Liver (tissue), 8 donors: ENCODE measurements at regions not wholly inside any gene's neighbourhood (a gene's known extent, or its start where the extent isn't known, plus 50 kb on each side); places are given as distances from the start of the nearest gene placed in this dataset.

Source experiments
- DNase-seq: peaks from one replicate; pipeline ENCODE4 v3.0.0-alpha.2; 2017; ENCODE audit warnings: low spot score
- H3K27ac ChIP-seq, 2 donors: one replicate each; pipeline ENCODE4 v1.7.0; 2013; ENCODE audit warnings: inconsistent platforms in 2 of 2, low read length in 2 of 2, control low read depth in 1 of 2, low read depth in 1 of 2, mild to moderate bottlenecking in 1 of 2
- H3K27me3 ChIP-seq, 4 donors: one replicate each; pipeline versions ENCODE4 v1.6.1 to v1.7.0; 2013; ENCODE audit warnings: low read length in 3 of 4, inconsistent platforms in 1 of 4, mild to moderate bottlenecking in 1 of 4, moderate library complexity in 1 of 4; ENCODE audit not compliant: control insufficient read depth in 4 of 4, insufficient read depth in 4 of 4
- H3K36me3 ChIP-seq, 4 donors: one replicate each; pipeline versions ENCODE4 v1.6.1 to v1.7.0; 2013; ENCODE audit warnings: low read length in 3 of 4, mild to moderate bottlenecking in 3 of 4, low read depth in 1 of 4, moderate library complexity in 1 of 4; ENCODE audit not compliant: control insufficient read depth in 4 of 4, insufficient read depth in 3 of 4
- H3K4me1 ChIP-seq, 4 donors: one replicate each; pipeline versions ENCODE4 v1.6.1 to v1.7.0; 2013; ENCODE audit warnings: low read length in 3 of 4, mild to moderate bottlenecking in 3 of 4, moderate library complexity in 1 of 4; ENCODE audit not compliant: control insufficient read depth in 4 of 4, insufficient read depth in 4 of 4
- H3K4me3 ChIP-seq, 3 donors: one replicate each; pipeline versions ENCODE4 v1.6.1 to v1.7.0; 2013; ENCODE audit warnings: low read length in 3 of 3, control low read depth in 1 of 3, low read depth in 1 of 3, mild to moderate bottlenecking in 1 of 3
- H3K9ac ChIP-seq, 2 donors: one replicate each; pipeline ENCODE4 v1.7.0; 2013; ENCODE audit warnings: low read length in 2 of 2, mild to moderate bottlenecking in 2 of 2, moderate library complexity in 2 of 2, control low read depth in 1 of 2, low read depth in 1 of 2
- H3K9me3 ChIP-seq, 4 donors: one replicate each; pipeline versions ENCODE4 v1.6.1 to v1.7.0; 2013; ENCODE audit warnings: low read length in 3 of 4; ENCODE audit not compliant: control insufficient read depth in 4 of 4
- EGR1 ChIP-seq, 2 donors: IDR thresholded peaks; 2 replicates each; pipeline ENCODE4 v1.6.1; 2016 to 2018; ENCODE audit warnings: antibody characterized with exemption in 2 of 2, low read depth in 2 of 2
- FOXA1 ChIP-seq: IDR thresholded peaks from 2 replicates; pipeline ENCODE4 v1.6.1; 2016; ENCODE audit warnings: antibody characterized with exemption
- FOXA2 ChIP-seq: IDR thresholded peaks from 2 replicates; pipeline ENCODE4 v1.6.1; 2016; ENCODE audit warnings: antibody characterized with exemption
- GABPA ChIP-seq, 2 donors: IDR thresholded peaks in 1 of 2; conservative IDR thresholded peaks in 1 of 2; 2 replicates each; pipeline ENCODE4 v1.6.1; 2016; ENCODE audit warnings: antibody characterized with exemption in 2 of 2, mild to moderate bottlenecking in 1 of 2, moderate library complexity in 1 of 2
- HNF4A ChIP-seq, 2 donors: conservative IDR thresholded peaks; 2 replicates each; pipeline ENCODE4 v1.6.1; 2016; ENCODE audit warnings: antibody characterized with exemption in 2 of 2, mild to moderate bottlenecking in 2 of 2
- HNF4G ChIP-seq: IDR thresholded peaks from 2 replicates; pipeline ENCODE4 v1.6.1; 2016; ENCODE audit warnings: antibody characterized with exemption
- JUND ChIP-seq, 2 donors: IDR thresholded peaks; 2 replicates each; pipeline ENCODE4 v1.6.1; 2016; ENCODE audit warnings: antibody characterized with exemption in 2 of 2
- NR2F2 ChIP-seq: IDR thresholded peaks from 2 replicates; pipeline ENCODE4 v1.6.1; 2016; ENCODE audit warnings: antibody characterized with exemption
- RAD21 ChIP-seq, 2 donors: IDR thresholded peaks; 2 replicates each; pipeline ENCODE4 v1.6.1; 2016; ENCODE audit warnings: antibody characterized with exemption in 2 of 2, mild to moderate bottlenecking in 2 of 2
- RXRA ChIP-seq, 2 donors: IDR thresholded peaks; 2 replicates each; pipeline ENCODE4 v1.6.1; 2017 to 2018; ENCODE audit warnings: antibody characterized with exemption in 2 of 2, mild to moderate bottlenecking in 1 of 2
- SP1 ChIP-seq: IDR thresholded peaks from 2 replicates; pipeline ENCODE4 v1.6.1; 2018; ENCODE audit warnings: antibody characterized with exemption, mild to moderate bottlenecking
- TAF1 ChIP-seq: conservative IDR thresholded peaks from 2 replicates; pipeline ENCODE4 v1.6.1; 2016; ENCODE audit warnings: antibody characterized with exemption, mild to moderate bottlenecking
- YY1 ChIP-seq: IDR thresholded peaks from 2 replicates; pipeline ENCODE4 v1.6.1; 2016; ENCODE audit warnings: antibody characterized with exemption, mild to moderate bottlenecking
- WGBS: extraction: QIAGEN DNeasy Blood & Tissue Kit; methylation state at CpG from one replicate; pipeline ENCODE4 v1.1.7; 2013; 5-methylcytosine and 5-hydroxymethylcytosine counted together
- TF ChIP-seq, protein P1 (sequence below): IDR thresholded peaks from 2 replicates; pipeline ENCODE4 v1.6.1; 2016; ENCODE audit warnings: antibody characterized with exemption
- TF ChIP-seq, protein P2 (sequence below): IDR thresholded peaks from 2 replicates; pipeline ENCODE4 v1.6.1; 2016; ENCODE audit warnings: antibody characterized with exemption
- TF ChIP-seq, protein P3 (sequence below): IDR thresholded peaks from 2 replicates; pipeline ENCODE4 v1.6.1; 2016; ENCODE audit warnings: antibody characterized with exemption, mild to moderate bottlenecking
- TF ChIP-seq, protein P4 (sequence below): IDR thresholded peaks from 2 replicates; pipeline ENCODE4 v1.6.1; 2016; ENCODE audit warnings: antibody characterized with exemption
- TF ChIP-seq, protein P5 (sequence below): fragments of 150-350 bp; IDR thresholded peaks from 2 replicates; pipeline ENCODE4 v1.5.1; 2017; ENCODE audit warnings: improper control_type of control experiment, low read depth, low read length; ENCODE audit not compliant: missing input control
- donor health status: healthy.
- donor health status: healthy.
- donor health status: healthy.
- donor health status: healthy.
- donor health status: healthy.

DNA sequence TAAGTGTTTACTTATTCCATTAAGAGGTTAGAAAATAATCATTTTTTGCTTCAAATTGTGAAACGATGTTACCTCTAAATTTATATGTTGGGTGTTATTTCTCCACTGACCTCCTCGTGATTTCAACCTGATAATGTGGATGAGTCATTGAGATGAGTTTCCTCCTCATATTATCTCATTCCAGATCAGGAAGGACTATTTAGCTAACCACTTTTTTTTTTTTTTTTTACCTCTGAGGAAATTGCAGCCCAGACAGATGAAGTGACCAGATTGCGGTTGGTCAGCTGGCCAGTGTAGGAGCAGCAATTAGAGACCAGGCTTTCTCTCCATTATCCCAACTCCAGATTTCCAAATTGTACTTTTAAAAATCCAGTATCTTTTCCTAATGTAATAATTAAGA lies 248.7 kb downstream of the FZD1 start:
- H3K27me3 ChIP-seq = no peaks in the 10 kb centered on the region

More for the DNA sequence above, 248.7 kb downstream of the FZD1 start:
- TF ChIP-seq EGR1 (IDR thresholded peaks at IDR 0.05; ENCODE audit: low read depth in 2 of 2) (no peak), HNF4A (conservative IDR thresholded peaks at IDR 0.05) (no peak), JUND (IDR thresholded peaks at IDR 0.05) (no peak), SP1 (no peak), FOXA1 (no peak), RAD21 (IDR thresholded peaks at IDR 0.05) (no peak), NR2F2 (no peak), YY1 (no peak), HNF4G (no peak), RXRA (IDR thresholded peaks at IDR 0.05) (no peak), GABPA (IDR thresholded peaks at IDR 0.05 in 1 of 2, conservative IDR thresholded peaks at IDR 0.05 in 1 of 2) (no peak), FOXA2 (no peak), TAF1 (no peak)
- TF ChIP-seq, protein P1, sequence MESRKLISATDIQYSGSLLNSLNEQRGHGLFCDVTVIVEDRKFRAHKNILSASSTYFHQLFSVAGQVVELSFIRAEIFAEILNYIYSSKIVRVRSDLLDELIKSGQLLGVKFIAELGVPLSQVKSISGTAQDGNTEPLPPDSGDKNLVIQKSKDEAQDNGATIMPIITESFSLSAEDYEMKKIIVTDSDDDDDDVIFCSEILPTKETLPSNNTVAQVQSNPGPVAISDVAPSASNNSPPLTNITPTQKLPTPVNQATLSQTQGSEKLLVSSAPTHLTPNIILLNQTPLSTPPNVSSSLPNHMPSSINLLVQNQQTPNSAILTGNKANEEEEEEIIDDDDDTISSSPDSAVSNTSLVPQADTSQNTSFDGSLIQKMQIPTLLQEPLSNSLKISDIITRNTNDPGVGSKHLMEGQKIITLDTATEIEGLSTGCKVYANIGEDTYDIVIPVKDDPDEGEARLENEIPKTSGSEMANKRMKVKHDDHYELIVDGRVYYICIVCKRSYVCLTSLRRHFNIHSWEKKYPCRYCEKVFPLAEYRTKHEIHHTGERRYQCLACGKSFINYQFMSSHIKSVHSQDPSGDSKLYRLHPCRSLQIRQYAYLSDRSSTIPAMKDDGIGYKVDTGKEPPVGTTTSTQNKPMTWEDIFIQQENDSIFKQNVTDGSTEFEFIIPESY = no peak
- TF ChIP-seq, protein P2, sequence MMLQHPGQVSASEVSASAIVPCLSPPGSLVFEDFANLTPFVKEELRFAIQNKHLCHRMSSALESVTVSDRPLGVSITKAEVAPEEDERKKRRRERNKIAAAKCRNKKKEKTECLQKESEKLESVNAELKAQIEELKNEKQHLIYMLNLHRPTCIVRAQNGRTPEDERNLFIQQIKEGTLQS = no peak
- TF ChIP-seq, protein P3, sequence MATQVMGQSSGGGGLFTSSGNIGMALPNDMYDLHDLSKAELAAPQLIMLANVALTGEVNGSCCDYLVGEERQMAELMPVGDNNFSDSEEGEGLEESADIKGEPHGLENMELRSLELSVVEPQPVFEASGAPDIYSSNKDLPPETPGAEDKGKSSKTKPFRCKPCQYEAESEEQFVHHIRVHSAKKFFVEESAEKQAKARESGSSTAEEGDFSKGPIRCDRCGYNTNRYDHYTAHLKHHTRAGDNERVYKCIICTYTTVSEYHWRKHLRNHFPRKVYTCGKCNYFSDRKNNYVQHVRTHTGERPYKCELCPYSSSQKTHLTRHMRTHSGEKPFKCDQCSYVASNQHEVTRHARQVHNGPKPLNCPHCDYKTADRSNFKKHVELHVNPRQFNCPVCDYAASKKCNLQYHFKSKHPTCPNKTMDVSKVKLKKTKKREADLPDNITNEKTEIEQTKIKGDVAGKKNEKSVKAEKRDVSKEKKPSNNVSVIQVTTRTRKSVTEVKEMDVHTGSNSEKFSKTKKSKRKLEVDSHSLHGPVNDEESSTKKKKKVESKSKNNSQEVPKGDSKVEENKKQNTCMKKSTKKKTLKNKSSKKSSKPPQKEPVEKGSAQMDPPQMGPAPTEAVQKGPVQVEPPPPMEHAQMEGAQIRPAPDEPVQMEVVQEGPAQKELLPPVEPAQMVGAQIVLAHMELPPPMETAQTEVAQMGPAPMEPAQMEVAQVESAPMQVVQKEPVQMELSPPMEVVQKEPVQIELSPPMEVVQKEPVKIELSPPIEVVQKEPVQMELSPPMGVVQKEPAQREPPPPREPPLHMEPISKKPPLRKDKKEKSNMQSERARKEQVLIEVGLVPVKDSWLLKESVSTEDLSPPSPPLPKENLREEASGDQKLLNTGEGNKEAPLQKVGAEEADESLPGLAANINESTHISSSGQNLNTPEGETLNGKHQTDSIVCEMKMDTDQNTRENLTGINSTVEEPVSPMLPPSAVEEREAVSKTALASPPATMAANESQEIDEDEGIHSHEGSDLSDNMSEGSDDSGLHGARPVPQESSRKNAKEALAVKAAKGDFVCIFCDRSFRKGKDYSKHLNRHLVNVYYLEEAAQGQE = no peak
- TF ChIP-seq, protein P4, sequence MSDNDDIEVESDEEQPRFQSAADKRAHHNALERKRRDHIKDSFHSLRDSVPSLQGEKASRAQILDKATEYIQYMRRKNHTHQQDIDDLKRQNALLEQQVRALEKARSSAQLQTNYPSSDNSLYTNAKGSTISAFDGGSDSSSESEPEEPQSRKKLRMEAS = no peak
- TF ChIP-seq, protein P5, sequence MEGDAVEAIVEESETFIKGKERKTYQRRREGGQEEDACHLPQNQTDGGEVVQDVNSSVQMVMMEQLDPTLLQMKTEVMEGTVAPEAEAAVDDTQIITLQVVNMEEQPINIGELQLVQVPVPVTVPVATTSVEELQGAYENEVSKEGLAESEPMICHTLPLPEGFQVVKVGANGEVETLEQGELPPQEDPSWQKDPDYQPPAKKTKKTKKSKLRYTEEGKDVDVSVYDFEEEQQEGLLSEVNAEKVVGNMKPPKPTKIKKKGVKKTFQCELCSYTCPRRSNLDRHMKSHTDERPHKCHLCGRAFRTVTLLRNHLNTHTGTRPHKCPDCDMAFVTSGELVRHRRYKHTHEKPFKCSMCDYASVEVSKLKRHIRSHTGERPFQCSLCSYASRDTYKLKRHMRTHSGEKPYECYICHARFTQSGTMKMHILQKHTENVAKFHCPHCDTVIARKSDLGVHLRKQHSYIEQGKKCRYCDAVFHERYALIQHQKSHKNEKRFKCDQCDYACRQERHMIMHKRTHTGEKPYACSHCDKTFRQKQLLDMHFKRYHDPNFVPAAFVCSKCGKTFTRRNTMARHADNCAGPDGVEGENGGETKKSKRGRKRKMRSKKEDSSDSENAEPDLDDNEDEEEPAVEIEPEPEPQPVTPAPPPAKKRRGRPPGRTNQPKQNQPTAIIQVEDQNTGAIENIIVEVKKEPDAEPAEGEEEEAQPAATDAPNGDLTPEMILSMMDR = no peak
- no peak overlapping the region for H3K4me3 ChIP-seq
- H3K27ac ChIP-seq = no peak overlapping the region
- H3K9ac ChIP-seq = no peak overlapping the region
- DNase-seq = no peak
- H3K9me3 ChIP-seq = no peaks in the 10 kb centered on the region
- peaks cover 0 to 2% (median 0%) of the 10 kb centered on the region in 4 donors for H3K36me3 ChIP-seq
- H3K4me1 ChIP-seq = no peaks in the 10 kb centered on the region
- WGBS = 82% methylated on average over 3 of the region's 3 CpGs
